ENCODE measurements at regions not wholly inside any gene's neighbourhood (a gene's known extent, or its start where the extent isn't known, plus 50 kb on each side); places are given as distances from the start of the nearest gene placed in this dataset.

- no peak for DNase-seq (ENCODE audit: low spot score in 2 of 2)
- TF ChIP-seq POLR2A (IDR thresholded peaks at IDR 0.05) (no peak), CTCF (IDR thresholded peaks at IDR 0.05) (no peak)
- WGBS, 2 donors: 62 to 85% methylated on average over 5 of the region's 5 CpGs
- intact Hi-C loops (cut with DNase I; ENCODE audit: low total_unique reads): no loop called here
- H3K4me3 ChIP-seq (ENCODE audit: low read depth, poor library complexity, severe bottlenecking): no peak overlapping the region
These were observed 68.2 kb upstream of the B3GAT1 start for GRCh38 chr11:134480136-134480712.

- 80% methylated on average over 20 to 21 of the region's 21 CpGs for WGBS, 2 donors
- intact Hi-C loops (cut with DNase I; ENCODE audit: low total_unique reads): no loop called here
- TF ChIP-seq POLR2A (IDR thresholded peaks at IDR 0.05) (no peak), CTCF (IDR thresholded peaks at IDR 0.05) (no peak)
- DNase-seq (ENCODE audit: low spot score in 2 of 2): peak in 1 of 2 donors; percentile 59
- H3K4me3 ChIP-seq (ENCODE audit: low read depth, poor library complexity, severe bottlenecking): no peak overlapping the region
These were observed 67.4 kb upstream of the B3GAT1 start for GRCh38 chr11:134479206-134480135.

- TF ChIP-seq POLR2A (IDR thresholded peaks at IDR 0.05) (no peak), CTCF (IDR thresholded peaks at IDR 0.05) (no peak)
- H3K4me3 ChIP-seq (ENCODE audit: low read depth, poor library complexity, severe bottlenecking): no peak overlapping the region
- intact Hi-C loops (cut with DNase I; ENCODE audit: low total_unique reads): no loop called here
- DNase-seq (ENCODE audit: low spot score in 2 of 2): no peak
- 20 to 36% methylated on average over 2 of the region's 2 CpGs for WGBS, 2 donors
These were observed 66.6 kb upstream of the B3GAT1 start for GRCh38 chr11:134478611-134479010.

GRCh38 chr11:134478176-134478575 lies 66.1 kb upstream of the B3GAT1 start:
- no peak overlapping the region for H3K4me3 ChIP-seq (ENCODE audit: low read depth, poor library complexity, severe bottlenecking)
- intact Hi-C loops (cut with DNase I; ENCODE audit: low total_unique reads): no loop called here
- WGBS, 2 donors: 77% methylated on average over 7 of the region's 7 CpGs
- DNase-seq (ENCODE audit: low spot score in 2 of 2): peak in 1 of 2 donors; percentile 76
- TF ChIP-seq CTCF (IDR thresholded peaks at IDR 0.05): no peak
- TF ChIP-seq POLR2A (IDR thresholded peaks at IDR 0.05): no peak

GRCh38 chr11:134477486-134477885 lies 65.4 kb upstream of the B3GAT1 start:
- TF ChIP-seq CTCF (IDR thresholded peaks at IDR 0.05): no peak
- no peak for TF ChIP-seq POLR2A (IDR thresholded peaks at IDR 0.05)
- no peak overlapping the region for H3K4me3 ChIP-seq (ENCODE audit: low read depth, poor library complexity, severe bottlenecking)
- WGBS, 2 donors: 38 to 58% methylated on average over 2 of the region's 2 CpGs
- no peak for DNase-seq (ENCODE audit: low spot score in 2 of 2)
- intact Hi-C loops (cut with DNase I; ENCODE audit: low total_unique reads): no loop called here

Measured in lower leg skin (tissue), 4 donors.